Activated B cell treated with CpG ODN at 0.5 μM for 24 hours (primary cell): ENCODE measurements at regions not wholly inside any gene's neighbourhood (a gene's known extent, or its start where the extent isn't known, plus 50 kb on each side); places are given as distances from the start of the nearest gene placed in this dataset.

Source experiments
- ATAC-seq: fragments of 200-7000 bp; cut with Tn5 transposase; one replicate; pipeline ENCODE4 v1.10.0; 2021; ENCODE audit warnings: low read depth, mild to moderate bottlenecking, moderate library complexity
- CTCF ChIA-PET: fragments of 350-600 bp; sonication (Branson Sonifier 250); formaldehyde crosslinking; loops from one replicate; lab custom pipeline; 2021; ENCODE audit warnings: antibody characterized with exemption; lab: Charles Lee
- POLR2A ChIA-PET: fragments of 350-600 bp; sonication (Branson Sonifier 250); formaldehyde crosslinking; loops from one replicate; lab custom pipeline; 2021; ENCODE audit warnings: antibody characterized with exemption; lab: Charles Lee
- DNase-seq: peaks from one replicate; pipeline ENCODE4 v3.0.0; 2022
- H3K27ac Mint-ChIP-seq: one replicate; pipeline ENCODE4 v1.8.0; 2020; ENCODE audit warnings: mixed read lengths
- H3K27me3 Mint-ChIP-seq: one replicate; pipeline ENCODE4 v1.8.0; 2021; ENCODE audit warnings: mixed read lengths
- H3K36me3 Mint-ChIP-seq: one replicate; pipeline ENCODE4 v1.8.0; 2021; ENCODE audit warnings: low read depth, mixed read lengths
- H3K4me1 Mint-ChIP-seq: one replicate; pipeline ENCODE4 v1.8.0; 2021; ENCODE audit warnings: mixed read lengths
- H3K4me3 Mint-ChIP-seq: one replicate; pipeline ENCODE4 v1.8.0; 2020; ENCODE audit warnings: mild to moderate bottlenecking, mixed read lengths
- H3K9me3 Mint-ChIP-seq: one replicate; pipeline ENCODE4 v1.8.0; 2020; ENCODE audit warnings: mixed read lengths
- intact Hi-C: fragments of 100-400 bp; cut with micrococcal nuclease; formaldehyde crosslinking; loops from one replicate; pipeline ENCODE4 v1.15.1; 2024
- TF ChIP-seq, protein P1 (sequence below): fragments of 200-600 bp; IDR thresholded peaks from one replicate; pipeline ENCODE4 v1.8.0; 2022; ENCODE audit warnings: antibody characterized with exemption, mild to moderate bottlenecking

GRCh38 chr10:120085096-120085796, 192.7 kb downstream of the SEC23IP start:
- peaks cover 3% of the 10 kb centered on the region for H3K9me3 Mint-ChIP-seq
- intact Hi-C loops = no loop called here
- ATAC-seq (no peak), DNase-seq (no peak)
- TF ChIP-seq, protein P1, sequence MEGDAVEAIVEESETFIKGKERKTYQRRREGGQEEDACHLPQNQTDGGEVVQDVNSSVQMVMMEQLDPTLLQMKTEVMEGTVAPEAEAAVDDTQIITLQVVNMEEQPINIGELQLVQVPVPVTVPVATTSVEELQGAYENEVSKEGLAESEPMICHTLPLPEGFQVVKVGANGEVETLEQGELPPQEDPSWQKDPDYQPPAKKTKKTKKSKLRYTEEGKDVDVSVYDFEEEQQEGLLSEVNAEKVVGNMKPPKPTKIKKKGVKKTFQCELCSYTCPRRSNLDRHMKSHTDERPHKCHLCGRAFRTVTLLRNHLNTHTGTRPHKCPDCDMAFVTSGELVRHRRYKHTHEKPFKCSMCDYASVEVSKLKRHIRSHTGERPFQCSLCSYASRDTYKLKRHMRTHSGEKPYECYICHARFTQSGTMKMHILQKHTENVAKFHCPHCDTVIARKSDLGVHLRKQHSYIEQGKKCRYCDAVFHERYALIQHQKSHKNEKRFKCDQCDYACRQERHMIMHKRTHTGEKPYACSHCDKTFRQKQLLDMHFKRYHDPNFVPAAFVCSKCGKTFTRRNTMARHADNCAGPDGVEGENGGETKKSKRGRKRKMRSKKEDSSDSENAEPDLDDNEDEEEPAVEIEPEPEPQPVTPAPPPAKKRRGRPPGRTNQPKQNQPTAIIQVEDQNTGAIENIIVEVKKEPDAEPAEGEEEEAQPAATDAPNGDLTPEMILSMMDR = no peak
- ChIA-PET CTCF (no interaction called here), POLR2A (no interaction called here)
- no peak overlapping the region for H3K27ac Mint-ChIP-seq
- no peaks in the 10 kb centered on the region for H3K36me3 Mint-ChIP-seq
- H3K4me3 Mint-ChIP-seq = no peak overlapping the region
- peaks cover 22% of the 10 kb centered on the region for H3K27me3 Mint-ChIP-seq
- no peaks in the 10 kb centered on the region for H3K4me1 Mint-ChIP-seq

GRCh38 chr10:120086066-120086465, 193.5 kb downstream of the SEC23IP start:
- peaks cover 22% of the 10 kb centered on the region for H3K27me3 Mint-ChIP-seq
- H3K4me1 Mint-ChIP-seq = no peaks in the 10 kb centered on the region
- peaks cover 3% of the 10 kb centered on the region for H3K9me3 Mint-ChIP-seq
- intact Hi-C loops = no loop called here
- ChIA-PET POLR2A (no interaction called here), CTCF (no interaction called here)
- no peak overlapping the region for H3K4me3 Mint-ChIP-seq
- no peak overlapping the region for H3K27ac Mint-ChIP-seq
- no peak for ATAC-seq
- TF ChIP-seq, protein P1 = no peak
- DNase-seq = no peak
- no peaks in the 10 kb centered on the region for H3K36me3 Mint-ChIP-seq

- no peaks in the 10 kb centered on the region for H3K36me3 Mint-ChIP-seq
- no peak for DNase-seq
- H3K27ac Mint-ChIP-seq = no peak overlapping the region
- ChIA-PET POLR2A (no interaction called here), CTCF (no interaction called here)
- no peak overlapping the region for H3K4me3 Mint-ChIP-seq
- peaks cover 22% of the 10 kb centered on the region for H3K27me3 Mint-ChIP-seq
- TF ChIP-seq, protein P1 = no peak
- H3K4me1 Mint-ChIP-seq = no peaks in the 10 kb centered on the region
- H3K9me3 Mint-ChIP-seq = peaks cover 3% of the 10 kb centered on the region
- intact Hi-C loops = no loop called here
- no peak for ATAC-seq
Measured at GRCh38 chr10:120087109-120087508, 194.6 kb downstream of the SEC23IP start.

GRCh38 chr10:120095875-120096274, 203.3 kb downstream of the SEC23IP start:
- no peak overlapping the region for H3K4me3 Mint-ChIP-seq
- ATAC-seq (no peak), DNase-seq (no peak)
- ChIA-PET CTCF (no interaction called here), POLR2A (no interaction called here)
- H3K36me3 Mint-ChIP-seq = no peaks in the 10 kb centered on the region
- H3K27ac Mint-ChIP-seq = no peak overlapping the region
- H3K27me3 Mint-ChIP-seq = peaks cover 5% of the 10 kb centered on the region
- intact Hi-C loops = no loop called here
- peaks cover 2% of the 10 kb centered on the region for H3K9me3 Mint-ChIP-seq
- TF ChIP-seq, protein P1 = no peak
- no peaks in the 10 kb centered on the region for H3K4me1 Mint-ChIP-seq

- ATAC-seq (no peak), DNase-seq (no peak)
- H3K36me3 Mint-ChIP-seq = no peaks in the 10 kb centered on the region
- H3K27me3 Mint-ChIP-seq = peaks cover 3% of the 10 kb centered on the region
- intact Hi-C loops = no loop called here
- H3K4me1 Mint-ChIP-seq = no peaks in the 10 kb centered on the region
- no peak overlapping the region for H3K4me3 Mint-ChIP-seq
- ChIA-PET POLR2A (no interaction called here), CTCF (no interaction called here)
- TF ChIP-seq, protein P1 = no peak
- H3K27ac Mint-ChIP-seq = no peak overlapping the region
- peaks cover 2% of the 10 kb centered on the region for H3K9me3 Mint-ChIP-seq
Measured at GRCh38 chr10:120097766-120098165, 205.2 kb downstream of the SEC23IP start.
